ENCODE measurements at regions not wholly inside any gene's neighbourhood (a gene's known extent, or its start where the extent isn't known, plus 50 kb on each side); places are given as distances from the start of the nearest gene placed in this dataset.

- no peak for DNase-seq (ENCODE audit: low spot score)
These were observed 145.4 kb upstream of the CNR1 start for GRCh38 chr6:88311561-88311960.

GRCh38 chr6:88304520-88304919 is 138.4 kb upstream of the CNR1 start:
- no peak for DNase-seq (ENCODE audit: low spot score)

GRCh38 chr6:88302769-88303225 is 136.7 kb upstream of the CNR1 start:
- no peak for DNase-seq (ENCODE audit: low spot score)

- no peak for DNase-seq (ENCODE audit: low spot score)
These were observed 136.0 kb upstream of the CNR1 start for GRCh38 chr6:88301888-88302768.

- no peak for DNase-seq (ENCODE audit: low spot score)
These were observed 135.1 kb upstream of the CNR1 start for GRCh38 chr6:88301256-88301655.

GRCh38 chr6:88298066-88298845 is 132.1 kb upstream of the CNR1 start:
- no peak for DNase-seq (ENCODE audit: low spot score)

- DNase-seq (ENCODE audit: low spot score) = no peak
These were observed 130.5 kb upstream of the CNR1 start for GRCh38 chr6:88296694-88297093.

GRCh38 chr6:88295663-88296062 is 129.5 kb upstream of the CNR1 start:
- DNase-seq (ENCODE audit: low spot score) = no peak

GRCh38 chr6:88294702-88295101 is 128.6 kb upstream of the CNR1 start:
- DNase-seq (ENCODE audit: low spot score) = no peak

GRCh38 chr6:88290411-88290810 is 124.3 kb upstream of the CNR1 start:
- DNase-seq (ENCODE audit: low spot score) = no peak

GRCh38 chr6:88287696-88288095 is 121.5 kb upstream of the CNR1 start:
- DNase-seq (ENCODE audit: low spot score) = no peak

GRCh38 chr6:88276331-88276730 is 110.2 kb upstream of the CNR1 start:
- DNase-seq (ENCODE audit: low spot score) = no peak

GRCh38 chr6:88268508-88268907 is 102.4 kb upstream of the CNR1 start:
- no peak for DNase-seq (ENCODE audit: low spot score)

GRCh38 chr6:88266126-88266525 is 100.0 kb upstream of the CNR1 start:
- no peak for DNase-seq (ENCODE audit: low spot score)

- no peak for DNase-seq (ENCODE audit: low spot score)
These were observed 97.4 kb upstream of the CNR1 start for GRCh38 chr6:88263591-88263990.

- DNase-seq (ENCODE audit: low spot score) = no peak
These were observed 96.2 kb upstream of the CNR1 start for GRCh38 chr6:88262332-88262731.

GRCh38 chr6:88251301-88251700 is 85.2 kb upstream of the CNR1 start:
- no peak for DNase-seq (ENCODE audit: low spot score)

GRCh38 chr6:88248709-88249321 is 82.7 kb upstream of the CNR1 start:
- no peak for DNase-seq (ENCODE audit: low spot score)

GRCh38 chr6:88246654-88247053 is 80.5 kb upstream of the CNR1 start:
- no peak for DNase-seq (ENCODE audit: low spot score)

- no peak for DNase-seq (ENCODE audit: low spot score)
These were observed 78.6 kb upstream of the CNR1 start for GRCh38 chr6:88244721-88245120.

GRCh38 chr6:88238901-88239300 is 72.8 kb upstream of the CNR1 start:
- no peak for DNase-seq (ENCODE audit: low spot score)

GRCh38 chr6:88238065-88238464 is 71.9 kb upstream of the CNR1 start:
- no peak for DNase-seq (ENCODE audit: low spot score)
